ENCODE measurements at regions not wholly inside any gene's neighbourhood (a gene's known extent, or its start where the extent isn't known, plus 50 kb on each side); places are given as distances from the start of the nearest gene placed in this dataset.

GRCh38 chr14:71482671-71483070 is 449.6 kb upstream of the RGS6 start:
- WGBS, result 87% methylated on average over 2 of the region's 2 CpGs
- Histone ChIP-seq H3K27me3 (ENCODE audit: control insufficient read depth in 4 of 4, insufficient read depth in 4 of 4, low read length in 3 of 4) (no peaks in the 10 kb centered on the region), H3K27ac (ENCODE audit: low read depth in 1 of 2, low read length in 2 of 2) (no peak overlapping the region), H3K36me3 (ENCODE audit: control insufficient read depth in 4 of 4, insufficient read depth in 3 of 4, low read depth in 1 of 4, low read length in 3 of 4) (no peaks in the 10 kb centered on the region), H3K9ac (ENCODE audit: low read depth in 1 of 2, low read length in 2 of 2) (no peak overlapping the region), H3K4me1 (ENCODE audit: control insufficient read depth in 4 of 4, insufficient read depth in 4 of 4, low read length in 3 of 4) (no peaks in the 10 kb centered on the region), H3K9me3 (ENCODE audit: control insufficient read depth in 4 of 4, low read length in 3 of 4) (no peaks in the 10 kb centered on the region), H3K4me3 (ENCODE audit: low read depth in 1 of 3, low read length in 3 of 3) (no peak overlapping the region)
- no peak for DNase-seq (ENCODE audit: low spot score)
- TF ChIP-seq FOXA1 (IDR thresholded peaks at IDR 0.05), result no peak
- no peak for TF ChIP-seq NR2F2 (IDR thresholded peaks at IDR 0.05)
- TF ChIP-seq, protein P1, sequence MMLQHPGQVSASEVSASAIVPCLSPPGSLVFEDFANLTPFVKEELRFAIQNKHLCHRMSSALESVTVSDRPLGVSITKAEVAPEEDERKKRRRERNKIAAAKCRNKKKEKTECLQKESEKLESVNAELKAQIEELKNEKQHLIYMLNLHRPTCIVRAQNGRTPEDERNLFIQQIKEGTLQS (IDR thresholded peaks at IDR 0.05), result no peak
- no peak for TF ChIP-seq RXRA (IDR thresholded peaks at IDR 0.05)
- TF ChIP-seq MAX (IDR thresholded peaks at IDR 0.05), result no peak
- TF ChIP-seq, protein P2, sequence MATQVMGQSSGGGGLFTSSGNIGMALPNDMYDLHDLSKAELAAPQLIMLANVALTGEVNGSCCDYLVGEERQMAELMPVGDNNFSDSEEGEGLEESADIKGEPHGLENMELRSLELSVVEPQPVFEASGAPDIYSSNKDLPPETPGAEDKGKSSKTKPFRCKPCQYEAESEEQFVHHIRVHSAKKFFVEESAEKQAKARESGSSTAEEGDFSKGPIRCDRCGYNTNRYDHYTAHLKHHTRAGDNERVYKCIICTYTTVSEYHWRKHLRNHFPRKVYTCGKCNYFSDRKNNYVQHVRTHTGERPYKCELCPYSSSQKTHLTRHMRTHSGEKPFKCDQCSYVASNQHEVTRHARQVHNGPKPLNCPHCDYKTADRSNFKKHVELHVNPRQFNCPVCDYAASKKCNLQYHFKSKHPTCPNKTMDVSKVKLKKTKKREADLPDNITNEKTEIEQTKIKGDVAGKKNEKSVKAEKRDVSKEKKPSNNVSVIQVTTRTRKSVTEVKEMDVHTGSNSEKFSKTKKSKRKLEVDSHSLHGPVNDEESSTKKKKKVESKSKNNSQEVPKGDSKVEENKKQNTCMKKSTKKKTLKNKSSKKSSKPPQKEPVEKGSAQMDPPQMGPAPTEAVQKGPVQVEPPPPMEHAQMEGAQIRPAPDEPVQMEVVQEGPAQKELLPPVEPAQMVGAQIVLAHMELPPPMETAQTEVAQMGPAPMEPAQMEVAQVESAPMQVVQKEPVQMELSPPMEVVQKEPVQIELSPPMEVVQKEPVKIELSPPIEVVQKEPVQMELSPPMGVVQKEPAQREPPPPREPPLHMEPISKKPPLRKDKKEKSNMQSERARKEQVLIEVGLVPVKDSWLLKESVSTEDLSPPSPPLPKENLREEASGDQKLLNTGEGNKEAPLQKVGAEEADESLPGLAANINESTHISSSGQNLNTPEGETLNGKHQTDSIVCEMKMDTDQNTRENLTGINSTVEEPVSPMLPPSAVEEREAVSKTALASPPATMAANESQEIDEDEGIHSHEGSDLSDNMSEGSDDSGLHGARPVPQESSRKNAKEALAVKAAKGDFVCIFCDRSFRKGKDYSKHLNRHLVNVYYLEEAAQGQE (IDR thresholded peaks at IDR 0.05), result no peak
- TF ChIP-seq SP1 (IDR thresholded peaks at IDR 0.05), result no peak
- TF ChIP-seq HNF4G (IDR thresholded peaks at IDR 0.05), result no peak
- no peak for TF ChIP-seq EGR1 (IDR thresholded peaks at IDR 0.05; ENCODE audit: low read depth in 2 of 2)

DNA sequence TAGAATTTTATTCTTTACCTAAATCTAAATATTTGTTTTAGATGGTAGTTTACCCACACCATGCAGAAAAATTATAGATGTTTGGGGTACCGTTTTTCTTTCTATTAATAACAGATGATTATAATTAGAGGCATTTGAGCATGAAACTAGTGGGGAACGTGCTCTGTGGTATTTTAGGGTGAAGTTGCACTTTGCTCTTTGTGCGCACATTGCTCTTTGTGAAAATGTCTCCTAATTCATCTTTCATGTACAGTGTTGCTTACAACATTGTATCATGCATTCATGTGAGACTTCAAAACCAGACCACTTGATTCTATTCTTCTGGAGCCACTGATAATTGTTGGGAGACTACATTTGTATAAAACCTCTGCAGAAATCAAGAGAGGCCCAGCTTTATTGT is 449.1 kb upstream of the RGS6 start:
- Histone ChIP-seq H3K36me3 (ENCODE audit: control insufficient read depth in 4 of 4, insufficient read depth in 3 of 4, low read depth in 1 of 4, low read length in 3 of 4) (no peaks in the 10 kb centered on the region), H3K4me1 (ENCODE audit: control insufficient read depth in 4 of 4, insufficient read depth in 4 of 4, low read length in 3 of 4) (no peaks in the 10 kb centered on the region), H3K4me3 (ENCODE audit: low read depth in 1 of 3, low read length in 3 of 3) (no peak overlapping the region), H3K9me3 (ENCODE audit: control insufficient read depth in 4 of 4, low read length in 3 of 4) (no peaks in the 10 kb centered on the region), H3K27ac (ENCODE audit: low read depth in 1 of 2, low read length in 2 of 2) (no peak overlapping the region), H3K9ac (ENCODE audit: low read depth in 1 of 2, low read length in 2 of 2) (no peak overlapping the region), H3K27me3 (ENCODE audit: control insufficient read depth in 4 of 4, insufficient read depth in 4 of 4, low read length in 3 of 4) (no peaks in the 10 kb centered on the region)
- no peak for DNase-seq (ENCODE audit: low spot score)
- no peak for TF ChIP-seq YY1 (IDR thresholded peaks at IDR 0.05)
- no peak for TF ChIP-seq FOXA2 (IDR thresholded peaks at IDR 0.05)
- no peak for TF ChIP-seq EGR1 (IDR thresholded peaks at IDR 0.05; ENCODE audit: low read depth in 2 of 2)
- no peak for TF ChIP-seq FOXA1 (IDR thresholded peaks at IDR 0.05)
- TF ChIP-seq SP1 (IDR thresholded peaks at IDR 0.05), result no peak
- TF ChIP-seq, protein P1 (IDR thresholded peaks at IDR 0.05), result no peak
- no peak for TF ChIP-seq CTCF (IDR thresholded peaks at IDR 0.05; ENCODE audit: low read depth, low read length, missing input control)
- TF ChIP-seq, protein P3, sequence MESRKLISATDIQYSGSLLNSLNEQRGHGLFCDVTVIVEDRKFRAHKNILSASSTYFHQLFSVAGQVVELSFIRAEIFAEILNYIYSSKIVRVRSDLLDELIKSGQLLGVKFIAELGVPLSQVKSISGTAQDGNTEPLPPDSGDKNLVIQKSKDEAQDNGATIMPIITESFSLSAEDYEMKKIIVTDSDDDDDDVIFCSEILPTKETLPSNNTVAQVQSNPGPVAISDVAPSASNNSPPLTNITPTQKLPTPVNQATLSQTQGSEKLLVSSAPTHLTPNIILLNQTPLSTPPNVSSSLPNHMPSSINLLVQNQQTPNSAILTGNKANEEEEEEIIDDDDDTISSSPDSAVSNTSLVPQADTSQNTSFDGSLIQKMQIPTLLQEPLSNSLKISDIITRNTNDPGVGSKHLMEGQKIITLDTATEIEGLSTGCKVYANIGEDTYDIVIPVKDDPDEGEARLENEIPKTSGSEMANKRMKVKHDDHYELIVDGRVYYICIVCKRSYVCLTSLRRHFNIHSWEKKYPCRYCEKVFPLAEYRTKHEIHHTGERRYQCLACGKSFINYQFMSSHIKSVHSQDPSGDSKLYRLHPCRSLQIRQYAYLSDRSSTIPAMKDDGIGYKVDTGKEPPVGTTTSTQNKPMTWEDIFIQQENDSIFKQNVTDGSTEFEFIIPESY (IDR thresholded peaks at IDR 0.05), result no peak
- TF ChIP-seq, protein P2 (IDR thresholded peaks at IDR 0.05), result no peak
- no peak for TF ChIP-seq HNF4A (conservative IDR thresholded peaks at IDR 0.05)
- no peak for TF ChIP-seq NR2F2 (IDR thresholded peaks at IDR 0.05)
- no peak for TF ChIP-seq JUND (IDR thresholded peaks at IDR 0.05)
- TF ChIP-seq HNF4G (IDR thresholded peaks at IDR 0.05), result no peak
- TF ChIP-seq GABPA (IDR thresholded peaks at IDR 0.05 in 1 of 2, conservative IDR thresholded peaks at IDR 0.05 in 1 of 2), result no peak
- no peak for TF ChIP-seq TAF1 (conservative IDR thresholded peaks at IDR 0.05)
- TF ChIP-seq MAX (IDR thresholded peaks at IDR 0.05), result no peak
- no peak for TF ChIP-seq RXRA (IDR thresholded peaks at IDR 0.05)
- no peak for TF ChIP-seq RAD21 (IDR thresholded peaks at IDR 0.05)
- WGBS, result 94% methylated on average over 3 of the region's 3 CpGs
